ENCODE measurements at regions not wholly inside any gene's neighbourhood (a gene's known extent, or its start where the extent isn't known, plus 50 kb on each side); places are given as distances from the start of the nearest gene placed in this dataset.

DNA sequence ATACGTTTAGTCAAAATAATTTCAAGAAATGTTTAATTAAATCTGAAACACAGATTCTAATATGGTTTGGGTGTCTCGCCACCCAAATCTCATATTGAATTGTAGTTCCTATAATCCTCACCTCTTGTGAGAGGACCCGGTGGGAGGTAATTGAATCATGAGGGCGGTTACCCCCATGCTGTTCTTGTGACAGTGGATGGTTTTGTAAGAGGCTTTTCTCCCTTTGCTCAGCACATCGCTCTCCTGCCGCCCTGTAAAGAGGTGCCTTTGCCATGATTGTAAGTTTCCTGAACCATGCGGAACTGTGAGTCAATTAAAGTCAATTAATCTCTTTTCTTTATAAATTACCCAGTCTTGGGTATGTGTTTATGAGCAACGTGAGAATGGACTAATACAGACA lies 1045.1 kb upstream of the POU3F3 start:
- no peak for DNase-seq
- H3K27me3 ChIP-seq (replicated peaks in 2 of 5; ENCODE audit: control insufficient read depth in 4 of 5, insufficient read depth in 5 of 5, low read length in 4 of 5): no peaks in the 10 kb centered on the region
- no CpG with 5 or more reads among the region's 8 CpGs for WGBS (ENCODE audit: insufficient coverage)
- H3K27ac ChIP-seq (ENCODE audit: insufficient read depth in 1 of 2, low read depth in 1 of 2, low read length in 2 of 2, poor library complexity in 1 of 2, severe bottlenecking in 2 of 2): no peak overlapping the region
- ChIA-PET POLR2A (no interaction called here), CTCF (no interaction called here)
- no peak overlapping the region for H3K4me3 ChIP-seq (ENCODE audit: control insufficient read depth in 1 of 7, extremely low read depth in 1 of 7, insufficient read depth in 4 of 7, low read depth in 2 of 7, low read length in 6 of 7)
- no peaks in the 10 kb centered on the region for H3K36me3 ChIP-seq (ENCODE audit: control insufficient read depth in 4 of 4, insufficient read depth in 4 of 4, low read length in 3 of 4)
- H3K4me1 ChIP-seq (ENCODE audit: control extremely low read depth in 1 of 4, control insufficient read depth in 4 of 4, insufficient read depth in 4 of 4, low read length in 3 of 4): no peaks in the 10 kb centered on the region
- no peaks in the 10 kb centered on the region for H3K9me3 ChIP-seq (ENCODE audit: control extremely low read depth in 1 of 5, control insufficient read depth in 4 of 5, insufficient read depth in 2 of 5, low read depth in 1 of 5, low read length in 4 of 5)

DNA sequence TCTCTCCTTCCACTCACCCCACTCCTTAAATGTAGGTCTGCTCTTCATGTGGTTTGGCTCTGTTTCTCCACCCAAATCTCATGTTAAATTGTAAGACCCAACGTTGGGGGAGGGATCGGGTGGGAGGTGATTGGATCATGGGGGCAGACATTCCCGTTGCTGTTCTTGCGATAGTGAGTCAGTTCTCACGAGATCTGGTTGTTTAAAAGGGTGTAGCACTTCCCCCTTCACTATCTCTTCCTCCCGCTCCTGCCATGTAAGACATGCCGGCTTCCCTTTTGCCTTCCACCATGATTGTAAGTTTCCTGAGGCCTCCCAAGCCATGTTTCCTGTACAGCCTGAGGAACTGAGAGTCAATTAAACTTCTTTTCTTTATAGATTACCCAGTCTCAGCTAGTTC lies 1044.5 kb upstream of the POU3F3 start:
- CTCF ChIA-PET: no interaction called here
- H3K27ac ChIP-seq (ENCODE audit: insufficient read depth in 1 of 2, low read depth in 1 of 2, low read length in 2 of 2, poor library complexity in 1 of 2, severe bottlenecking in 2 of 2): no peak overlapping the region
- no peaks in the 10 kb centered on the region for H3K27me3 ChIP-seq (replicated peaks in 2 of 5; ENCODE audit: control insufficient read depth in 4 of 5, insufficient read depth in 5 of 5, low read length in 4 of 5)
- no peak overlapping the region for H3K4me3 ChIP-seq (ENCODE audit: control insufficient read depth in 1 of 7, extremely low read depth in 1 of 7, insufficient read depth in 4 of 7, low read depth in 2 of 7, low read length in 6 of 7)
- H3K36me3 ChIP-seq (ENCODE audit: control insufficient read depth in 4 of 4, insufficient read depth in 4 of 4, low read length in 3 of 4): no peaks in the 10 kb centered on the region
- H3K4me1 ChIP-seq (ENCODE audit: control extremely low read depth in 1 of 4, control insufficient read depth in 4 of 4, insufficient read depth in 4 of 4, low read length in 3 of 4): no peaks in the 10 kb centered on the region
- POLR2A ChIA-PET: no interaction called here
- no peak for DNase-seq
- no peaks in the 10 kb centered on the region for H3K9me3 ChIP-seq (ENCODE audit: control extremely low read depth in 1 of 5, control insufficient read depth in 4 of 5, insufficient read depth in 2 of 5, low read depth in 1 of 5, low read length in 4 of 5)
- WGBS (ENCODE audit: insufficient coverage): 52% methylated on average over 7 of the region's 7 CpGs

DNA sequence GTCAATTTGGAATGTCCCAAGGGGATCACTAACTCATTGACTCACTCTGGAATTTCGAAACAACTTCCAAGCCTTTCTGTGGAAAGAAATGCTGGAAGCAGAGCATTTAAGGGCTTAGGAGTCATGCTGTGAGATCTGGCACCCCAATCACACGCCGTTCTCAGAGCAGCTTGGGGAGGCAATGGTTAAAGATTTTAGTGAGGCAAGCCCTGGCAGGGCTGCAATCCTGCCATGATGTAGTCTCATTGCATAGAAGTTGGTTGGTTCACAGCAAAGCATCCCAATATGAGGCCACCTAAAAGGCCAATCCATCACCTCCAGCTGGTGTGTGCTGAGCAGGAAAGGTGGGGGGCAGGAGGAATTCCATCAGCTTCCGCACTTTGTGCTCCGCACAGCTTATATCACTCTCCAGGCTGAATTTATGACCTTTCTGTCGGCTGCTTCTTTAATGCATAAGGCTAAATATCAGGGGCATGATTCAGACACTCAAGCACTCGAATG lies 1043.9 kb upstream of the POU3F3 start:
- POLR2A ChIA-PET: no interaction called here
- DNase-seq: no peak
- 75% methylated on average over 7 of the region's 7 CpGs for WGBS (ENCODE audit: insufficient coverage)

DNA sequence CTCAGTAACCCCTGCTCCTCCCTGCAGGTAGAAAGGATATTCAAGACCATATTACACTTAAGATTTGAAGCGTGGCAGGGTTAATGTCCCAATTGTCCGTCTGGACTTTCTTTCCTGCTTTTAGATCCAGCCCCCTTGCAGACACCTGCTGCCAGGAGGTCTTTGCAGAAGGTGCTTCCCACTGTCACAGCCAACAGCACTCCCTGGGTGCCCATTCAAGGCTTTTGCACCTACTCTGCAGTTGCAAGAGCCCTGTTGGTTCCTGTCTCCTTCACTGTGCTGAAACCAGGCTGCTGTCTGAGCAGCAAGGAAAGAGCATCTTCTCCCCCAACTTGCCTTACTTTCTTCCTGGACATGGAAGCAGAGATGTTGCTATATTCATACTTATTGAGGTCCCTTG lies 1043.0 kb upstream of the POU3F3 start:
- 72% methylated on average over 2 of the region's 2 CpGs for WGBS (ENCODE audit: insufficient coverage)
- Histone ChIP-seq H3K9me3 (ENCODE audit: control extremely low read depth in 1 of 5, control insufficient read depth in 4 of 5, insufficient read depth in 2 of 5, low read depth in 1 of 5, low read length in 4 of 5) (no peaks in the 10 kb centered on the region), H3K27ac (ENCODE audit: insufficient read depth in 1 of 2, low read depth in 1 of 2, low read length in 2 of 2, poor library complexity in 1 of 2, severe bottlenecking in 2 of 2) (no peak overlapping the region), H3K4me3 (ENCODE audit: control insufficient read depth in 1 of 7, extremely low read depth in 1 of 7, insufficient read depth in 4 of 7, low read depth in 2 of 7, low read length in 6 of 7) (no peak overlapping the region), H3K27me3 (replicated peaks in 2 of 5; ENCODE audit: control insufficient read depth in 4 of 5, insufficient read depth in 5 of 5, low read length in 4 of 5) (no peaks in the 10 kb centered on the region), H3K36me3 (ENCODE audit: control insufficient read depth in 4 of 4, insufficient read depth in 4 of 4, low read length in 3 of 4) (no peaks in the 10 kb centered on the region), H3K4me1 (ENCODE audit: control extremely low read depth in 1 of 4, control insufficient read depth in 4 of 4, insufficient read depth in 4 of 4, low read length in 3 of 4) (no peaks in the 10 kb centered on the region)
- no peak for DNase-seq
- CTCF ChIA-PET: no interaction called here
- POLR2A ChIA-PET: no interaction called here

More for the DNA sequence above, 1043.9 kb upstream of the POU3F3 start:
- Histone ChIP-seq H3K36me3 (ENCODE audit: control insufficient read depth in 4 of 4, insufficient read depth in 4 of 4, low read length in 3 of 4) (no peaks in the 10 kb centered on the region), H3K4me1 (ENCODE audit: control extremely low read depth in 1 of 4, control insufficient read depth in 4 of 4, insufficient read depth in 4 of 4, low read length in 3 of 4) (no peaks in the 10 kb centered on the region), H3K27ac (ENCODE audit: insufficient read depth in 1 of 2, low read depth in 1 of 2, low read length in 2 of 2, poor library complexity in 1 of 2, severe bottlenecking in 2 of 2) (no peak overlapping the region), H3K9me3 (ENCODE audit: control extremely low read depth in 1 of 5, control insufficient read depth in 4 of 5, insufficient read depth in 2 of 5, low read depth in 1 of 5, low read length in 4 of 5) (no peaks in the 10 kb centered on the region), H3K27me3 (replicated peaks in 2 of 5; ENCODE audit: control insufficient read depth in 4 of 5, insufficient read depth in 5 of 5, low read length in 4 of 5) (no peaks in the 10 kb centered on the region), H3K4me3 (ENCODE audit: control insufficient read depth in 1 of 7, extremely low read depth in 1 of 7, insufficient read depth in 4 of 7, low read depth in 2 of 7, low read length in 6 of 7) (no peak overlapping the region)
- CTCF ChIA-PET: no interaction called here

- no peaks in the 10 kb centered on the region for H3K9me3 ChIP-seq (ENCODE audit: control extremely low read depth in 1 of 5, control insufficient read depth in 4 of 5, insufficient read depth in 2 of 5, low read depth in 1 of 5, low read length in 4 of 5)
- H3K27me3 ChIP-seq (replicated peaks in 2 of 5; ENCODE audit: control insufficient read depth in 4 of 5, insufficient read depth in 5 of 5, low read length in 4 of 5): no peaks in the 10 kb centered on the region
- CTCF ChIA-PET: no interaction called here
- no peak overlapping the region for H3K4me3 ChIP-seq (ENCODE audit: control insufficient read depth in 1 of 7, extremely low read depth in 1 of 7, insufficient read depth in 4 of 7, low read depth in 2 of 7, low read length in 6 of 7)
- POLR2A ChIA-PET: no interaction called here
- no CpG with 5 or more reads among the region's 3 CpGs for WGBS (ENCODE audit: insufficient coverage)
- no peak for DNase-seq
- no peaks in the 10 kb centered on the region for H3K4me1 ChIP-seq (ENCODE audit: control extremely low read depth in 1 of 4, control insufficient read depth in 4 of 4, insufficient read depth in 4 of 4, low read length in 3 of 4)
- no peak overlapping the region for H3K27ac ChIP-seq (ENCODE audit: insufficient read depth in 1 of 2, low read depth in 1 of 2, low read length in 2 of 2, poor library complexity in 1 of 2, severe bottlenecking in 2 of 2)
- H3K36me3 ChIP-seq (ENCODE audit: control insufficient read depth in 4 of 4, insufficient read depth in 4 of 4, low read length in 3 of 4): no peaks in the 10 kb centered on the region
Measured at GRCh38 chr2:103814016-103814415, 1039.9 kb upstream of the POU3F3 start.

DNA sequence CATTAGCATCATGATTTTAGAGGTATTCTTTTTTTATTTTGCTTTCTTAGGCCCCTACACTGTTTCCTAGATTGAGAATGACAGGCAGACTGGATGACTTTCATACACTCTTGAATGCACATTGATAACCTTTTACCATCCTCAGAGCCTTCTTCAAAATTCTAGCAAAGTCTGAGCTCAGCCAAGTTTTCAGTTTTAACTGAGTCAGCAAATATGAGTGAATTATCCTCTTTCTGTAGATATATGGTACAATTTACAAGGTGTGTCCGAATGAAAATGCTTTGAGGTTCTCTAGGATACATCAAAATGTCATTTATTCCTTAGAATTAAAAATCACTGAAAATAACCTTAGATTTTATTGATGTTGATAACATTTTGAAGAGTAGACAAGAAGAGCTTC lies 1038.2 kb upstream of the POU3F3 start:
- Histone ChIP-seq H3K4me3 (ENCODE audit: control insufficient read depth in 1 of 7, extremely low read depth in 1 of 7, insufficient read depth in 4 of 7, low read depth in 2 of 7, low read length in 6 of 7) (no peak overlapping the region), H3K36me3 (ENCODE audit: control insufficient read depth in 4 of 4, insufficient read depth in 4 of 4, low read length in 3 of 4) (no peaks in the 10 kb centered on the region), H3K27me3 (replicated peaks in 2 of 5; ENCODE audit: control insufficient read depth in 4 of 5, insufficient read depth in 5 of 5, low read length in 4 of 5) (no peaks in the 10 kb centered on the region), H3K9me3 (ENCODE audit: control extremely low read depth in 1 of 5, control insufficient read depth in 4 of 5, insufficient read depth in 2 of 5, low read depth in 1 of 5, low read length in 4 of 5) (no peaks in the 10 kb centered on the region), H3K27ac (ENCODE audit: insufficient read depth in 1 of 2, low read depth in 1 of 2, low read length in 2 of 2, poor library complexity in 1 of 2, severe bottlenecking in 2 of 2) (no peak overlapping the region), H3K4me1 (ENCODE audit: control extremely low read depth in 1 of 4, control insufficient read depth in 4 of 4, insufficient read depth in 4 of 4, low read length in 3 of 4) (no peaks in the 10 kb centered on the region)
- DNase-seq: no peak
- ChIA-PET POLR2A (no interaction called here), CTCF (no interaction called here)
- WGBS (ENCODE audit: insufficient coverage): no CpG with 5 or more reads among the region's 1 CpG

- 93% methylated on average over 1 of the region's 3 CpGs for WGBS (ENCODE audit: insufficient coverage)
- no peak overlapping the region for H3K4me3 ChIP-seq (ENCODE audit: control insufficient read depth in 1 of 7, extremely low read depth in 1 of 7, insufficient read depth in 4 of 7, low read depth in 2 of 7, low read length in 6 of 7)
- POLR2A ChIA-PET: no interaction called here
Measured at GRCh38 chr2:103817746-103818145, 1036.2 kb upstream of the POU3F3 start.

More at GRCh38 chr2:103817746-103818145, 1036.2 kb upstream of the POU3F3 start:
- no peak for DNase-seq
- Histone ChIP-seq H3K27me3 (replicated peaks in 2 of 5; ENCODE audit: control insufficient read depth in 4 of 5, insufficient read depth in 5 of 5, low read length in 4 of 5) (no peaks in the 10 kb centered on the region), H3K27ac (ENCODE audit: insufficient read depth in 1 of 2, low read depth in 1 of 2, low read length in 2 of 2, poor library complexity in 1 of 2, severe bottlenecking in 2 of 2) (no peak overlapping the region), H3K9me3 (ENCODE audit: control extremely low read depth in 1 of 5, control insufficient read depth in 4 of 5, insufficient read depth in 2 of 5, low read depth in 1 of 5, low read length in 4 of 5) (no peaks in the 10 kb centered on the region), H3K4me1 (ENCODE audit: control extremely low read depth in 1 of 4, control insufficient read depth in 4 of 4, insufficient read depth in 4 of 4, low read length in 3 of 4) (no peaks in the 10 kb centered on the region), H3K36me3 (ENCODE audit: control insufficient read depth in 4 of 4, insufficient read depth in 4 of 4, low read length in 3 of 4) (no peaks in the 10 kb centered on the region)
- CTCF ChIA-PET: no interaction called here

Measured in common myeloid progenitor, CD34-positive (primary cell).